ENCODE measurements at regions not wholly inside any gene's neighbourhood (a gene's known extent, or its start where the extent isn't known, plus 50 kb on each side); places are given as distances from the start of the nearest gene placed in this dataset.

DNA sequence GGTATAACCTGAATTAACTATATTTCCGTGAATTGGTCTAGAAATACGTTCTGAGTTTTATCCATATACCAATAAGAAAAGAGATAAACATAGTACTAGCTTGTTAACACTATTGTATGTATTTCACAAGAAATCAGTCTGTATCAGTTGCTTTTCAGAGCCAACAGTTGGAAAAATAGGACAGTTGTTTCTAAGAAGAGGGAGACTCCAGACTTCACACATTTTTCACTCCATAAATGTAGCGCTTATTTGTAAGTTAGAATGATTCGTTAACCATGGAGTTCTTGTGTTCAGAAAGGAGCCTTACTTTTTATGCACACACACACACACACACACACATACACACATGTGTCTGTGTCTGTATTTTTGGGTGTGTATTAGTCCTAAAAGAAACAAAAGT is 376.7 kb upstream of the SMIM31 start:
- Mint-ChIP-seq H3K36me3 (no peaks in the 10 kb centered on the region), H3K4me3 (no peak overlapping the region), H3K4me1 (no peaks in the 10 kb centered on the region), H3K9me3 (no peaks in the 10 kb centered on the region), H3K27ac (no peak overlapping the region), H3K27me3 (ENCODE audit: low read depth) (peaks cover 10% of the 10 kb centered on the region)
- ChIA-PET POLR2A (no interaction called here), CTCF (no interaction called here)
- DNase-seq (ENCODE audit: low spot score) (no peak), ATAC-seq (no peak)
- TF ChIP-seq, protein P1, sequence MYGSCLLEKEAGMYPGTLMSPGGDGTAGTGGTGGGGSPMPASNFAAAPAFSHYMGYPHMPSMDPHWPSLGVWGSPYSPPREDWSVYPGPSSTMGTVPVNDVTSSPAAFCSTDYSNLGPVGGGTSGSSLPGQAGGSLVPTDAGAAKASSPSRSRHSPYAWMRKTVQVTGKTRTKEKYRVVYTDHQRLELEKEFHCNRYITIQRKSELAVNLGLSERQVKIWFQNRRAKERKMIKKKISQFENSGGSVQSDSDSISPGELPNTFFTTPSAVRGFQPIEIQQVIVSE (CRISPR knock-in tag; IDR thresholded peaks at IDR 0.05; ENCODE audit: borderline replicate concordance), result no peak
- TF ChIP-seq CREB1 (CRISPR knock-in tag; IDR thresholded peaks at IDR 0.05) (no peak), SOX15 (CRISPR knock-in tag; IDR thresholded peaks at IDR 0.05) (no peak), NFATC4 (CRISPR knock-in tag; IDR thresholded peaks at IDR 0.05) (no peak), MYBL2 (CRISPR knock-in tag; IDR thresholded peaks at IDR 0.05) (no peak), JAZF1 (CRISPR knock-in tag; IDR thresholded peaks at IDR 0.05) (no peak), RORB (CRISPR knock-in tag; IDR thresholded peaks at IDR 0.05) (no peak), GTF2I (CRISPR knock-in tag; conservative IDR thresholded peaks at IDR 0.05) (no peak), KAT7 (CRISPR knock-in tag; IDR thresholded peaks at IDR 0.05; ENCODE audit: borderline replicate concordance) (no peak), TP53 (CRISPR knock-in tag; IDR thresholded peaks at IDR 0.05) (no peak), IRF2 (CRISPR knock-in tag; IDR thresholded peaks at IDR 0.05; ENCODE audit: borderline replicate concordance, low read depth) (no peak)
- TF ChIP-seq, protein P2, sequence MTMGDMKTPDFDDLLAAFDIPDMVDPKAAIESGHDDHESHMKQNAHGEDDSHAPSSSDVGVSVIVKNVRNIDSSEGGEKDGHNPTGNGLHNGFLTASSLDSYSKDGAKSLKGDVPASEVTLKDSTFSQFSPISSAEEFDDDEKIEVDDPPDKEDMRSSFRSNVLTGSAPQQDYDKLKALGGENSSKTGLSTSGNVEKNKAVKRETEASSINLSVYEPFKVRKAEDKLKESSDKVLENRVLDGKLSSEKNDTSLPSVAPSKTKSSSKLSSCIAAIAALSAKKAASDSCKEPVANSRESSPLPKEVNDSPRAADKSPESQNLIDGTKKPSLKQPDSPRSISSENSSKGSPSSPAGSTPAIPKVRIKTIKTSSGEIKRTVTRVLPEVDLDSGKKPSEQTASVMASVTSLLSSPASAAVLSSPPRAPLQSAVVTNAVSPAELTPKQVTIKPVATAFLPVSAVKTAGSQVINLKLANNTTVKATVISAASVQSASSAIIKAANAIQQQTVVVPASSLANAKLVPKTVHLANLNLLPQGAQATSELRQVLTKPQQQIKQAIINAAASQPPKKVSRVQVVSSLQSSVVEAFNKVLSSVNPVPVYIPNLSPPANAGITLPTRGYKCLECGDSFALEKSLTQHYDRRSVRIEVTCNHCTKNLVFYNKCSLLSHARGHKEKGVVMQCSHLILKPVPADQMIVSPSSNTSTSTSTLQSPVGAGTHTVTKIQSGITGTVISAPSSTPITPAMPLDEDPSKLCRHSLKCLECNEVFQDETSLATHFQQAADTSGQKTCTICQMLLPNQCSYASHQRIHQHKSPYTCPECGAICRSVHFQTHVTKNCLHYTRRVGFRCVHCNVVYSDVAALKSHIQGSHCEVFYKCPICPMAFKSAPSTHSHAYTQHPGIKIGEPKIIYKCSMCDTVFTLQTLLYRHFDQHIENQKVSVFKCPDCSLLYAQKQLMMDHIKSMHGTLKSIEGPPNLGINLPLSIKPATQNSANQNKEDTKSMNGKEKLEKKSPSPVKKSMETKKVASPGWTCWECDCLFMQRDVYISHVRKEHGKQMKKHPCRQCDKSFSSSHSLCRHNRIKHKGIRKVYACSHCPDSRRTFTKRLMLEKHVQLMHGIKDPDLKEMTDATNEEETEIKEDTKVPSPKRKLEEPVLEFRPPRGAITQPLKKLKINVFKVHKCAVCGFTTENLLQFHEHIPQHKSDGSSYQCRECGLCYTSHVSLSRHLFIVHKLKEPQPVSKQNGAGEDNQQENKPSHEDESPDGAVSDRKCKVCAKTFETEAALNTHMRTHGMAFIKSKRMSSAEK (CRISPR knock-in tag; IDR thresholded peaks at IDR 0.05; ENCODE audit: borderline replicate concordance), result no peak
- TF ChIP-seq, protein P3, sequence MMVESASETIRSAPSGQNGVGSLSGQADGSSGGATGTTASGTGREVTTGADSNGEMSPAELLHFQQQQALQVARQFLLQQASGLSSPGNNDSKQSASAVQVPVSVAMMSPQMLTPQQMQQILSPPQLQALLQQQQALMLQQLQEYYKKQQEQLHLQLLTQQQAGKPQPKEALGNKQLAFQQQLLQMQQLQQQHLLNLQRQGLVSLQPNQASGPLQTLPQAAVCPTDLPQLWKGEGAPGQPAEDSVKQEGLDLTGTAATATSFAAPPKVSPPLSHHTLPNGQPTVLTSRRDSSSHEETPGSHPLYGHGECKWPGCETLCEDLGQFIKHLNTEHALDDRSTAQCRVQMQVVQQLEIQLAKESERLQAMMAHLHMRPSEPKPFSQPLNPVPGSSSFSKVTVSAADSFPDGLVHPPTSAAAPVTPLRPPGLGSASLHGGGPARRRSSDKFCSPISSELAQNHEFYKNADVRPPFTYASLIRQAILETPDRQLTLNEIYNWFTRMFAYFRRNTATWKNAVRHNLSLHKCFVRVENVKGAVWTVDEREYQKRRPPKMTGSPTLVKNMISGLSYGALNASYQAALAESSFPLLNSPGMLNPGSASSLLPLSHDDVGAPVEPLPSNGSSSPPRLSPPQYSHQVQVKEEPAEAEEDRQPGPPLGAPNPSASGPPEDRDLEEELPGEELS (CRISPR knock-in tag; IDR thresholded peaks at IDR 0.05), result no peak
- TF ChIP-seq, protein P4, sequence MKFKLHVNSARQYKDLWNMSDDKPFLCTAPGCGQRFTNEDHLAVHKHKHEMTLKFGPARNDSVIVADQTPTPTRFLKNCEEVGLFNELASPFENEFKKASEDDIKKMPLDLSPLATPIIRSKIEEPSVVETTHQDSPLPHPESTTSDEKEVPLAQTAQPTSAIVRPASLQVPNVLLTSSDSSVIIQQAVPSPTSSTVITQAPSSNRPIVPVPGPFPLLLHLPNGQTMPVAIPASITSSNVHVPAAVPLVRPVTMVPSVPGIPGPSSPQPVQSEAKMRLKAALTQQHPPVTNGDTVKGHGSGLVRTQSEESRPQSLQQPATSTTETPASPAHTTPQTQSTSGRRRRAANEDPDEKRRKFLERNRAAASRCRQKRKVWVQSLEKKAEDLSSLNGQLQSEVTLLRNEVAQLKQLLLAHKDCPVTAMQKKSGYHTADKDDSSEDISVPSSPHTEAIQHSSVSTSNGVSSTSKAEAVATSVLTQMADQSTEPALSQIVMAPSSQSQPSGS (CRISPR knock-in tag; IDR thresholded peaks at IDR 0.05; ENCODE audit: borderline replicate concordance, low read depth), result no peak
- TF ChIP-seq, protein P5, sequence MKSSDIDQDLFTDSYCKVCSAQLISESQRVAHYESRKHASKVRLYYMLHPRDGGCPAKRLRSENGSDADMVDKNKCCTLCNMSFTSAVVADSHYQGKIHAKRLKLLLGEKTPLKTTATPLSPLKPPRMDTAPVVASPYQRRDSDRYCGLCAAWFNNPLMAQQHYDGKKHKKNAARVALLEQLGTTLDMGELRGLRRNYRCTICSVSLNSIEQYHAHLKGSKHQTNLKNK (CRISPR knock-in tag; IDR thresholded peaks at IDR 0.05), result no peak
- TF ChIP-seq, protein P6, sequence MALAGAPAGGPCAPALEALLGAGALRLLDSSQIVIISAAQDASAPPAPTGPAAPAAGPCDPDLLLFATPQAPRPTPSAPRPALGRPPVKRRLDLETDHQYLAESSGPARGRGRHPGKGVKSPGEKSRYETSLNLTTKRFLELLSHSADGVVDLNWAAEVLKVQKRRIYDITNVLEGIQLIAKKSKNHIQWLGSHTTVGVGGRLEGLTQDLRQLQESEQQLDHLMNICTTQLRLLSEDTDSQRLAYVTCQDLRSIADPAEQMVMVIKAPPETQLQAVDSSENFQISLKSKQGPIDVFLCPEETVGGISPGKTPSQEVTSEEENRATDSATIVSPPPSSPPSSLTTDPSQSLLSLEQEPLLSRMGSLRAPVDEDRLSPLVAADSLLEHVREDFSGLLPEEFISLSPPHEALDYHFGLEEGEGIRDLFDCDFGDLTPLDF (CRISPR knock-in tag; IDR thresholded peaks at IDR 0.05), result no peak
- TF ChIP-seq, protein P7, sequence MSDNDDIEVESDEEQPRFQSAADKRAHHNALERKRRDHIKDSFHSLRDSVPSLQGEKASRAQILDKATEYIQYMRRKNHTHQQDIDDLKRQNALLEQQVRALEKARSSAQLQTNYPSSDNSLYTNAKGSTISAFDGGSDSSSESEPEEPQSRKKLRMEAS (CRISPR knock-in tag; IDR thresholded peaks at IDR 0.05), result no peak
- TF ChIP-seq, protein P8, sequence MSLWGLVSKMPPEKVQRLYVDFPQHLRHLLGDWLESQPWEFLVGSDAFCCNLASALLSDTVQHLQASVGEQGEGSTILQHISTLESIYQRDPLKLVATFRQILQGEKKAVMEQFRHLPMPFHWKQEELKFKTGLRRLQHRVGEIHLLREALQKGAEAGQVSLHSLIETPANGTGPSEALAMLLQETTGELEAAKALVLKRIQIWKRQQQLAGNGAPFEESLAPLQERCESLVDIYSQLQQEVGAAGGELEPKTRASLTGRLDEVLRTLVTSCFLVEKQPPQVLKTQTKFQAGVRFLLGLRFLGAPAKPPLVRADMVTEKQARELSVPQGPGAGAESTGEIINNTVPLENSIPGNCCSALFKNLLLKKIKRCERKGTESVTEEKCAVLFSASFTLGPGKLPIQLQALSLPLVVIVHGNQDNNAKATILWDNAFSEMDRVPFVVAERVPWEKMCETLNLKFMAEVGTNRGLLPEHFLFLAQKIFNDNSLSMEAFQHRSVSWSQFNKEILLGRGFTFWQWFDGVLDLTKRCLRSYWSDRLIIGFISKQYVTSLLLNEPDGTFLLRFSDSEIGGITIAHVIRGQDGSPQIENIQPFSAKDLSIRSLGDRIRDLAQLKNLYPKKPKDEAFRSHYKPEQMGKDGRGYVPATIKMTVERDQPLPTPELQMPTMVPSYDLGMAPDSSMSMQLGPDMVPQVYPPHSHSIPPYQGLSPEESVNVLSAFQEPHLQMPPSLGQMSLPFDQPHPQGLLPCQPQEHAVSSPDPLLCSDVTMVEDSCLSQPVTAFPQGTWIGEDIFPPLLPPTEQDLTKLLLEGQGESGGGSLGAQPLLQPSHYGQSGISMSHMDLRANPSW (CRISPR knock-in tag; conservative IDR thresholded peaks at IDR 0.05; ENCODE audit: low read depth), result no peak
- TF ChIP-seq, protein P9, sequence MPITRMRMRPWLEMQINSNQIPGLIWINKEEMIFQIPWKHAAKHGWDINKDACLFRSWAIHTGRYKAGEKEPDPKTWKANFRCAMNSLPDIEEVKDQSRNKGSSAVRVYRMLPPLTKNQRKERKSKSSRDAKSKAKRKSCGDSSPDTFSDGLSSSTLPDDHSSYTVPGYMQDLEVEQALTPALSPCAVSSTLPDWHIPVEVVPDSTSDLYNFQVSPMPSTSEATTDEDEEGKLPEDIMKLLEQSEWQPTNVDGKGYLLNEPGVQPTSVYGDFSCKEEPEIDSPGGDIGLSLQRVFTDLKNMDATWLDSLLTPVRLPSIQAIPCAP (CRISPR knock-in tag; IDR thresholded peaks at IDR 0.05), result no peak
- TF ChIP-seq, protein P10, sequence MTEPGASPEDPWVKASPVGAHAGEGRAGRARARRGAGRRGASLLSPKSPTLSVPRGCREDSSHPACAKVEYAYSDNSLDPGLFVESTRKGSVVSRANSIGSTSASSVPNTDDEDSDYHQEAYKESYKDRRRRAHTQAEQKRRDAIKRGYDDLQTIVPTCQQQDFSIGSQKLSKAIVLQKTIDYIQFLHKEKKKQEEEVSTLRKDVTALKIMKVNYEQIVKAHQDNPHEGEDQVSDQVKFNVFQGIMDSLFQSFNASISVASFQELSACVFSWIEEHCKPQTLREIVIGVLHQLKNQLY (CRISPR knock-in tag; IDR thresholded peaks at IDR 0.05), result no peak

Measured in WTC11 (cell line).